Choroid plexus epithelial cell (primary cell): ENCODE measurements at regions not wholly inside any gene's neighbourhood (a gene's known extent, or its start where the extent isn't known, plus 50 kb on each side); places are given as distances from the start of the nearest gene placed in this dataset.

Source experiments
- DNase-seq: peaks from one replicate; pipeline ENCODE4 v3.0.0-alpha.2; 2010; ENCODE audit warnings: low read depth
- H3K4me3 ChIP-seq: 2 replicates; pipeline ENCODE4 v1.5.1; 2011; ENCODE audit warnings: low read depth, mild to moderate bottlenecking, control low read depth, low read length, moderate library complexity
- TF ChIP-seq, protein P1 (sequence below): conservative IDR thresholded peaks from 2 replicates; pipeline ENCODE4 v1.5.1; 2011; ENCODE audit warnings: low read depth, mild to moderate bottlenecking, control low read depth, inconsistent platforms, low read length, moderate library complexity

DNA sequence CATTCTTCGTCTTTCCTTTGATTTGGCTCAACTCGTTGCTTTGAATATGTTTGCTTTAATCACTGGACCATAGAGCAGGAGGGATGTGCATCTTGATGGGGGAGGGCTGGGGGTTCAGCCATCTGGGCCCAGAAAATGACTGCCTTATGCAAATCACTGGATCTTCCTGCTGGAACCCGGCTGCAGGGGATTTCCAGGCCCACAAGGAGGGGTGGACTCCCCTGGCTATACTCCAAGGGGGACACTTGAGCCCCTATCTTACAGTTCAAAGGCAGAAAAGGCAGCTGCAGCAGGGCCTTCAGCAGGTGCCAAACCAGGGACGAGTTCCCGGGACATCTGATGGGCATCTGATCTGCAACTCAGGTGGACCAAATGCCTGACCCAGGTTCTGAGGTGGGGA, 122.5 kb downstream of the DICER1 start:
- no peak overlapping the region for H3K4me3 ChIP-seq
- TF ChIP-seq, protein P1, sequence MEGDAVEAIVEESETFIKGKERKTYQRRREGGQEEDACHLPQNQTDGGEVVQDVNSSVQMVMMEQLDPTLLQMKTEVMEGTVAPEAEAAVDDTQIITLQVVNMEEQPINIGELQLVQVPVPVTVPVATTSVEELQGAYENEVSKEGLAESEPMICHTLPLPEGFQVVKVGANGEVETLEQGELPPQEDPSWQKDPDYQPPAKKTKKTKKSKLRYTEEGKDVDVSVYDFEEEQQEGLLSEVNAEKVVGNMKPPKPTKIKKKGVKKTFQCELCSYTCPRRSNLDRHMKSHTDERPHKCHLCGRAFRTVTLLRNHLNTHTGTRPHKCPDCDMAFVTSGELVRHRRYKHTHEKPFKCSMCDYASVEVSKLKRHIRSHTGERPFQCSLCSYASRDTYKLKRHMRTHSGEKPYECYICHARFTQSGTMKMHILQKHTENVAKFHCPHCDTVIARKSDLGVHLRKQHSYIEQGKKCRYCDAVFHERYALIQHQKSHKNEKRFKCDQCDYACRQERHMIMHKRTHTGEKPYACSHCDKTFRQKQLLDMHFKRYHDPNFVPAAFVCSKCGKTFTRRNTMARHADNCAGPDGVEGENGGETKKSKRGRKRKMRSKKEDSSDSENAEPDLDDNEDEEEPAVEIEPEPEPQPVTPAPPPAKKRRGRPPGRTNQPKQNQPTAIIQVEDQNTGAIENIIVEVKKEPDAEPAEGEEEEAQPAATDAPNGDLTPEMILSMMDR: no peak
- DNase-seq: no peak

GRCh38 chr14:95033682-95034632, 123.4 kb downstream of the DICER1 start:
- DNase-seq: no peak
- TF ChIP-seq, protein P1: no peak
- H3K4me3 ChIP-seq: no peak overlapping the region

DNA sequence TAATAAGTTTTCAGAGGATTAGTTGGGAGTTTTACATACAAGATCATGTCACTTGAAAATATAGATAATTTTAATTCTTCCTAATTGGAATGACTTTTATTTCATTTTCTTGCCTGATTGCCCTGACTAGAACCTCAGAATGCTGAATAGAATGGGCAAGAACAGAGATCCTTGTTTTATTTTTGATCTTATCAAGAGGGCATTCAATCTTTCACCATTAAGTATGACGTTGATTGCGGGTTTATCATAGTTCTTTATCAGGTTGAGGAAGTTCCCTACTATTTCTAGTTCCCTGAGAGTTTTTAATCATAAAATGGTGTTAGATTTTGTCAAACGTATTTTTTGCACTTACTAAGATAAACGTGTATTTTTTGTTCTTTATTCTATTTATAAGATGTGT, 124.3 kb downstream of the DICER1 start:
- H3K4me3 ChIP-seq: no peak overlapping the region
- TF ChIP-seq, protein P1: no peak
- no peak for DNase-seq

- TF ChIP-seq, protein P1: no peak
- DNase-seq: no peak
- no peak overlapping the region for H3K4me3 ChIP-seq
These were observed 130.4 kb downstream of the DICER1 start for GRCh38 chr14:95026851-95027463.

- TF ChIP-seq, protein P1: no peak
- no peak for DNase-seq
- H3K4me3 ChIP-seq: no peak overlapping the region
These were observed 131.4 kb downstream of the DICER1 start for GRCh38 chr14:95025941-95026340.

- H3K4me3 ChIP-seq: no peak overlapping the region
- TF ChIP-seq, protein P1: no peak
- no peak for DNase-seq
These were observed 132.1 kb downstream of the DICER1 start for GRCh38 chr14:95025218-95025617.

DNA sequence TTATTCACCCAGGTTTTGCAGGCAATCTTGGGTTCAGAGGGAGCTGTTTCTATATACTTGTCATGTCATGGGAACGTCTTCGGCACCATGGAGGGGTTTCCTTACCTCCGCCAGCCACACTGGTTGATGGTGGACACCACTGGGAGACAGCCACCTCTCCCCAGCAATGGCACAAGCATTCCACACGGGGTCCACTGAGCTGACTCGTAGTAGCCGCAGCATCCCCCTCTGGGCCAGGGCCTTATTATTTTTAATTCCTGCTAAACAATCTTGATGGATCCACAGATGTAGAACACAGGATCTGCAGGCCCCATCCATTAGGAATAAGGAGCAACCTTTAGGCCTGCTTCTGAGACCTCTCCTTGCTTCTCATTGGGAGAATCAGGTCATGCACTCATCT, 132.9 kb downstream of the DICER1 start:
- TF ChIP-seq, protein P1: no peak
- DNase-seq: no peak
- no peak overlapping the region for H3K4me3 ChIP-seq
